ENCODE measurements at regions not wholly inside any gene's neighbourhood (a gene's known extent, or its start where the extent isn't known, plus 50 kb on each side); places are given as distances from the start of the nearest gene placed in this dataset.

DNA sequence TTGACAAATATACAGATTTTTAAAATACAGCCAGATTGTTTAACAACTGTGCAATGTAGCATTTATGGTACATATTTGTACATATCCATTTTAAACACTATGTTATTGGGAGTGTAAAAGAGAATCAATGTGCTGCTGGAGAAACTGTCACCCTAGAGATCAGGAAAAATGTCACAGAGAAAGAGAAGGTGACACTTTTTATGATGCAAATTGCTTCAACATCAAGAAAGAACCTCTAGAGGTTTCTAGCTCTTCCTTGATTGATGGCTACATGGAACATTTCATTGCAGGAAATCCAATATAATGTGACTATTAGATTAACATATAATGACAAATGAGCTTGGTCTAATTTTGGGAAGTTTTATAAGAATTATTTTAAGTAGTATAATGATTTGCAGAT lies 1491.2 kb upstream of the PCDH20 start:
- no peak overlapping the region for H3K9ac ChIP-seq (ENCODE audit: low read depth, low read length)
- H3K79me1 ChIP-seq (ENCODE audit: low read depth in 1 of 2, low read length in 2 of 2) = no peaks in the 10 kb centered on the region
- no peak overlapping the region for H3K4me3 ChIP-seq (ENCODE audit: insufficient read depth, low read depth, low read length)
- H3K4ac ChIP-seq (ENCODE audit: low read depth, low read length) = no peak overlapping the region
- no peaks in the 10 kb centered on the region for H3K36me3 ChIP-seq (ENCODE audit: control insufficient read depth, insufficient read depth, low read length)
- in situ Hi-C loops (cut with MboI; ENCODE audit: low sequenced_read_pairs) = no loop called here
- H2BK120ac ChIP-seq (ENCODE audit: low read depth, low read length) = no peak overlapping the region
- ChIA-PET CTCF (no interaction called here), POLR2A (ENCODE audit: unreplicated experiment) (no interaction called here)
- no peak overlapping the region for H4K5ac ChIP-seq (ENCODE audit: low read depth, low read length)
- no peak overlapping the region for H2BK5ac ChIP-seq (ENCODE audit: low read depth, low read length, poor library complexity, severe bottlenecking)
- no TSS peak for BruUV-seq (replicated peaks)
- ATAC-seq (ENCODE audit: low read depth) = no peak
- no peak overlapping the region for H3K4me2 ChIP-seq (ENCODE audit: low read depth, low read length)
- no peak for DNase-seq
- no peak overlapping the region for H2AFZ ChIP-seq (replicated peaks; ENCODE audit: low read length, poor library complexity)
- no peak overlapping the region for H2BK20ac ChIP-seq (ENCODE audit: low read depth, low read length)
- H2BK15ac ChIP-seq (ENCODE audit: low read depth, low read length) = no peak overlapping the region
- no peak overlapping the region for H3K23ac ChIP-seq (ENCODE audit: low read depth, low read length)
- no peak overlapping the region for H2AK5ac ChIP-seq (ENCODE audit: low read depth, low read length)
- dilution Hi-C loops (cut with HindIII; ENCODE audit: low sequenced_read_pairs, unreplicated experiment) = no loop called here
- H3K9me1 ChIP-seq (ENCODE audit: insufficient read depth, low read length) = no peaks in the 10 kb centered on the region
- no peak overlapping the region for H3K14ac ChIP-seq (replicated peaks; ENCODE audit: low read depth, low read length)
- intact Hi-C loops (cut with micrococcal nuclease) = loop anchor here (5.0 kb wide), 1 partner anchor 350 kb away; no protein-coding TSS in a partner anchor
- no peak for TF ChIP-seq MXI1 (IDR thresholded peaks at IDR 0.05; ENCODE audit: borderline replicate concordance, low read depth, low read length)
- no peak for TF ChIP-seq SMC3 (IDR thresholded peaks at IDR 0.05; ENCODE audit: low read depth, low read length)
- TF ChIP-seq FOS (IDR thresholded peaks at IDR 0.05; ENCODE audit: low read depth, low read length) = no peak
- no peak for TF ChIP-seq CEBPB (IDR thresholded peaks at IDR 0.05; ENCODE audit: low read depth, low read length)
- TF ChIP-seq RAD21 (IDR thresholded peaks at IDR 0.05; ENCODE audit: low read length) = no peak
- no peak for TF ChIP-seq BHLHE40 (IDR thresholded peaks at IDR 0.05; ENCODE audit: low read depth, low read length)
- TF ChIP-seq, protein P1, sequence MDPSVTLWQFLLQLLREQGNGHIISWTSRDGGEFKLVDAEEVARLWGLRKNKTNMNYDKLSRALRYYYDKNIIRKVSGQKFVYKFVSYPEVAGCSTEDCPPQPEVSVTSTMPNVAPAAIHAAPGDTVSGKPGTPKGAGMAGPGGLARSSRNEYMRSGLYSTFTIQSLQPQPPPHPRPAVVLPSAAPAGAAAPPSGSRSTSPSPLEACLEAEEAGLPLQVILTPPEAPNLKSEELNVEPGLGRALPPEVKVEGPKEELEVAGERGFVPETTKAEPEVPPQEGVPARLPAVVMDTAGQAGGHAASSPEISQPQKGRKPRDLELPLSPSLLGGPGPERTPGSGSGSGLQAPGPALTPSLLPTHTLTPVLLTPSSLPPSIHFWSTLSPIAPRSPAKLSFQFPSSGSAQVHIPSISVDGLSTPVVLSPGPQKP (IDR thresholded peaks at IDR 0.05; ENCODE audit: borderline replicate concordance, low read depth, low read length) = no peak
- no peak for TF ChIP-seq POLR2A (IDR thresholded peaks at IDR 0.05; ENCODE audit: low read depth, low read length)
- TF ChIP-seq NFE2L2 (IDR thresholded peaks at IDR 0.05; ENCODE audit: low read depth, low read length) = no peak
- no peak for TF ChIP-seq RFX5 (IDR thresholded peaks at IDR 0.05; ENCODE audit: low read depth, low read length)
- no peak for TF ChIP-seq MAFK (IDR thresholded peaks at IDR 0.05; ENCODE audit: low read depth, low read length)
- TF ChIP-seq RCOR1 (IDR thresholded peaks at IDR 0.05; ENCODE audit: insufficient replicate concordance, low read length) = no peak
- TF ChIP-seq, protein P2, sequence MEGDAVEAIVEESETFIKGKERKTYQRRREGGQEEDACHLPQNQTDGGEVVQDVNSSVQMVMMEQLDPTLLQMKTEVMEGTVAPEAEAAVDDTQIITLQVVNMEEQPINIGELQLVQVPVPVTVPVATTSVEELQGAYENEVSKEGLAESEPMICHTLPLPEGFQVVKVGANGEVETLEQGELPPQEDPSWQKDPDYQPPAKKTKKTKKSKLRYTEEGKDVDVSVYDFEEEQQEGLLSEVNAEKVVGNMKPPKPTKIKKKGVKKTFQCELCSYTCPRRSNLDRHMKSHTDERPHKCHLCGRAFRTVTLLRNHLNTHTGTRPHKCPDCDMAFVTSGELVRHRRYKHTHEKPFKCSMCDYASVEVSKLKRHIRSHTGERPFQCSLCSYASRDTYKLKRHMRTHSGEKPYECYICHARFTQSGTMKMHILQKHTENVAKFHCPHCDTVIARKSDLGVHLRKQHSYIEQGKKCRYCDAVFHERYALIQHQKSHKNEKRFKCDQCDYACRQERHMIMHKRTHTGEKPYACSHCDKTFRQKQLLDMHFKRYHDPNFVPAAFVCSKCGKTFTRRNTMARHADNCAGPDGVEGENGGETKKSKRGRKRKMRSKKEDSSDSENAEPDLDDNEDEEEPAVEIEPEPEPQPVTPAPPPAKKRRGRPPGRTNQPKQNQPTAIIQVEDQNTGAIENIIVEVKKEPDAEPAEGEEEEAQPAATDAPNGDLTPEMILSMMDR (conservative IDR thresholded peaks at IDR 0.05; ENCODE audit: low read depth, low read length) = no peak
- H3K27ac ChIP-seq (ENCODE audit: insufficient read depth, low read length) = no peak overlapping the region
- H3K56ac ChIP-seq (ENCODE audit: extremely low read depth, insufficient read depth, low read length) = no peak overlapping the region
- no peak overlapping the region for H4K91ac ChIP-seq (ENCODE audit: insufficient read depth, low read depth, low read length)
- no peak overlapping the region for H4K8ac ChIP-seq (ENCODE audit: low read depth in 2 of 2, low read length in 2 of 2)
- H3K9me3 ChIP-seq (ENCODE audit: control insufficient read depth, insufficient read depth, low read length) = no peaks in the 10 kb centered on the region
- no peaks in the 10 kb centered on the region for H4K20me1 ChIP-seq (ENCODE audit: insufficient read depth, low read length)
- no peaks in the 10 kb centered on the region for H3K4me1 ChIP-seq (ENCODE audit: control insufficient read depth, insufficient read depth, low read length)
- no peak overlapping the region for H2AK9ac ChIP-seq (replicated peaks; ENCODE audit: low read depth, low read length, poor library complexity)
- H3K27me3 ChIP-seq (ENCODE audit: control insufficient read depth, insufficient read depth, low read length) = no peaks in the 10 kb centered on the region
- H3K18ac ChIP-seq (ENCODE audit: low read depth, low read length) = no peak overlapping the region
